ENCODE measurements at regions not wholly inside any gene's neighbourhood (a gene's known extent, or its start where the extent isn't known, plus 50 kb on each side); places are given as distances from the start of the nearest gene placed in this dataset.

DNA sequence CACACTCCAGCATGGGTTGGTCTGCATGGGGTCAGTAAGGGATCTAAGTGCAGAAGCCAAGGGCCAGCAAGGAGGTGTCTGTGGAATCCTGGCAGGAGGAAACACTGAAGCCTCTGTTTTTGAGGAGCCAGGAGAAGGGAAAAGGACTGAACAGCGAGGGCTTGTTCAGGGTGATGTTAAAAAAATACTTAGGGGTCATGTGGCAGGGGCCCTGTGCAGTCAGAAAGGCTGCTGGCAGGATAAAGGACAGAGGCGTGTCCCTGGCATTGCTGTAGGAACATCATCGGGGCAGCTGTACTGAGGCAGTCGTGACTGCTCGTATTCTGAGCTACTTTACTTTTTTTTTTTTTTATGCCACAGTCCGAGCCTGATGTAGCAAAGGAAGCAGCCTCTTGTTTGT lies 127.1 kb upstream of the ZFP64 start:
- TF ChIP-seq, protein P1, sequence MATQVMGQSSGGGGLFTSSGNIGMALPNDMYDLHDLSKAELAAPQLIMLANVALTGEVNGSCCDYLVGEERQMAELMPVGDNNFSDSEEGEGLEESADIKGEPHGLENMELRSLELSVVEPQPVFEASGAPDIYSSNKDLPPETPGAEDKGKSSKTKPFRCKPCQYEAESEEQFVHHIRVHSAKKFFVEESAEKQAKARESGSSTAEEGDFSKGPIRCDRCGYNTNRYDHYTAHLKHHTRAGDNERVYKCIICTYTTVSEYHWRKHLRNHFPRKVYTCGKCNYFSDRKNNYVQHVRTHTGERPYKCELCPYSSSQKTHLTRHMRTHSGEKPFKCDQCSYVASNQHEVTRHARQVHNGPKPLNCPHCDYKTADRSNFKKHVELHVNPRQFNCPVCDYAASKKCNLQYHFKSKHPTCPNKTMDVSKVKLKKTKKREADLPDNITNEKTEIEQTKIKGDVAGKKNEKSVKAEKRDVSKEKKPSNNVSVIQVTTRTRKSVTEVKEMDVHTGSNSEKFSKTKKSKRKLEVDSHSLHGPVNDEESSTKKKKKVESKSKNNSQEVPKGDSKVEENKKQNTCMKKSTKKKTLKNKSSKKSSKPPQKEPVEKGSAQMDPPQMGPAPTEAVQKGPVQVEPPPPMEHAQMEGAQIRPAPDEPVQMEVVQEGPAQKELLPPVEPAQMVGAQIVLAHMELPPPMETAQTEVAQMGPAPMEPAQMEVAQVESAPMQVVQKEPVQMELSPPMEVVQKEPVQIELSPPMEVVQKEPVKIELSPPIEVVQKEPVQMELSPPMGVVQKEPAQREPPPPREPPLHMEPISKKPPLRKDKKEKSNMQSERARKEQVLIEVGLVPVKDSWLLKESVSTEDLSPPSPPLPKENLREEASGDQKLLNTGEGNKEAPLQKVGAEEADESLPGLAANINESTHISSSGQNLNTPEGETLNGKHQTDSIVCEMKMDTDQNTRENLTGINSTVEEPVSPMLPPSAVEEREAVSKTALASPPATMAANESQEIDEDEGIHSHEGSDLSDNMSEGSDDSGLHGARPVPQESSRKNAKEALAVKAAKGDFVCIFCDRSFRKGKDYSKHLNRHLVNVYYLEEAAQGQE (IDR thresholded peaks at IDR 0.05; ENCODE audit: insufficient read depth in 1 of 2, low read depth in 2 of 2, low read length in 1 of 2): no peak
- TF ChIP-seq, protein P2, sequence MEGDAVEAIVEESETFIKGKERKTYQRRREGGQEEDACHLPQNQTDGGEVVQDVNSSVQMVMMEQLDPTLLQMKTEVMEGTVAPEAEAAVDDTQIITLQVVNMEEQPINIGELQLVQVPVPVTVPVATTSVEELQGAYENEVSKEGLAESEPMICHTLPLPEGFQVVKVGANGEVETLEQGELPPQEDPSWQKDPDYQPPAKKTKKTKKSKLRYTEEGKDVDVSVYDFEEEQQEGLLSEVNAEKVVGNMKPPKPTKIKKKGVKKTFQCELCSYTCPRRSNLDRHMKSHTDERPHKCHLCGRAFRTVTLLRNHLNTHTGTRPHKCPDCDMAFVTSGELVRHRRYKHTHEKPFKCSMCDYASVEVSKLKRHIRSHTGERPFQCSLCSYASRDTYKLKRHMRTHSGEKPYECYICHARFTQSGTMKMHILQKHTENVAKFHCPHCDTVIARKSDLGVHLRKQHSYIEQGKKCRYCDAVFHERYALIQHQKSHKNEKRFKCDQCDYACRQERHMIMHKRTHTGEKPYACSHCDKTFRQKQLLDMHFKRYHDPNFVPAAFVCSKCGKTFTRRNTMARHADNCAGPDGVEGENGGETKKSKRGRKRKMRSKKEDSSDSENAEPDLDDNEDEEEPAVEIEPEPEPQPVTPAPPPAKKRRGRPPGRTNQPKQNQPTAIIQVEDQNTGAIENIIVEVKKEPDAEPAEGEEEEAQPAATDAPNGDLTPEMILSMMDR (IDR thresholded peaks at IDR 0.05): no peak
